GM06990 (cell line): ENCODE measurements at regions not wholly inside any gene's neighbourhood (a gene's known extent, or its start where the extent isn't known, plus 50 kb on each side); places are given as distances from the start of the nearest gene placed in this dataset.
"Not testable (repeated sequence)": the region's sequence is repeated elsewhere in the genome, so short reads cannot be mapped to it uniquely, and the experiment has no call there.

Experiments used
- DNase-seq: peaks from one replicate; pipeline ENCODE4 v3.0.0-alpha.2; 2011; ENCODE audit not compliant: insufficient read length; ENCODE audit errors: extremely low read depth
- H3K27me3 ChIP-seq: replicated peaks from 2 replicates; pipeline ENCODE4 v1.6.0; 2011; ENCODE audit warnings: low read length; ENCODE audit not compliant: control insufficient read depth, insufficient read depth
- H3K36me3 ChIP-seq: 2 replicates; pipeline ENCODE4 v1.5.1; 2011; ENCODE audit warnings: low read length; ENCODE audit not compliant: control insufficient read depth, insufficient read depth
- H3K4me3 ChIP-seq: replicated peaks from 2 replicates; pipeline ENCODE4 v1.5.1; 2011; ENCODE audit warnings: low read depth, mild to moderate bottlenecking, control low read depth, low read length
- TF ChIP-seq, protein P1 (sequence below): IDR thresholded peaks from 2 replicates; pipeline ENCODE4 v1.5.1; 2011; ENCODE audit warnings: low read length, control low read depth, mild to moderate bottlenecking, inconsistent platforms; ENCODE audit not compliant: insufficient read depth, poor library complexity, severe bottlenecking

DNA sequence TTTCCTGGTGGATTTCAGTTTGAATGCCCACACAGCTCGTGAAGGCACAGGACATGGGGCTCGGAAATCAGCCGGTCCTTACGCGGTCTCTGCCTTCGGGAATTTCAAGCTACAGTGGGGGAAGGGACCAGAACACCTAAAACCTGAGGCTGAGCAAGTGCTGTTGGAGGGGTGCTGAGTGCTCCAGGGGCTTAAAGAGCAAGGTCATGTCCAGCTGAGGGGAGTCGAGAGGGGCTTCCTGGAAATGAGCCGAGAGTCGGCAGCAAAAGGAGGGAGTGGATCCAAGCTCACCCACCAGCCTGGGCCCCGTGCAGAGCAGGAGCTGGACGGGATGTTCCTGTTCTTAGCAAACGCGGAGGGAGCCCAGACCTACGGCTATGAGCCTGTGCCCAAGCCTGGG, 73.2 kb upstream of the RPL38 start:
- Histone ChIP-seq H3K4me3 (no peak overlapping the region), H3K27me3 (peaks cover 2% of the 10 kb centered on the region), H3K36me3 (no peaks in the 10 kb centered on the region)
- TF ChIP-seq, protein P1, sequence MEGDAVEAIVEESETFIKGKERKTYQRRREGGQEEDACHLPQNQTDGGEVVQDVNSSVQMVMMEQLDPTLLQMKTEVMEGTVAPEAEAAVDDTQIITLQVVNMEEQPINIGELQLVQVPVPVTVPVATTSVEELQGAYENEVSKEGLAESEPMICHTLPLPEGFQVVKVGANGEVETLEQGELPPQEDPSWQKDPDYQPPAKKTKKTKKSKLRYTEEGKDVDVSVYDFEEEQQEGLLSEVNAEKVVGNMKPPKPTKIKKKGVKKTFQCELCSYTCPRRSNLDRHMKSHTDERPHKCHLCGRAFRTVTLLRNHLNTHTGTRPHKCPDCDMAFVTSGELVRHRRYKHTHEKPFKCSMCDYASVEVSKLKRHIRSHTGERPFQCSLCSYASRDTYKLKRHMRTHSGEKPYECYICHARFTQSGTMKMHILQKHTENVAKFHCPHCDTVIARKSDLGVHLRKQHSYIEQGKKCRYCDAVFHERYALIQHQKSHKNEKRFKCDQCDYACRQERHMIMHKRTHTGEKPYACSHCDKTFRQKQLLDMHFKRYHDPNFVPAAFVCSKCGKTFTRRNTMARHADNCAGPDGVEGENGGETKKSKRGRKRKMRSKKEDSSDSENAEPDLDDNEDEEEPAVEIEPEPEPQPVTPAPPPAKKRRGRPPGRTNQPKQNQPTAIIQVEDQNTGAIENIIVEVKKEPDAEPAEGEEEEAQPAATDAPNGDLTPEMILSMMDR: no peak
- no peak for DNase-seq

DNA sequence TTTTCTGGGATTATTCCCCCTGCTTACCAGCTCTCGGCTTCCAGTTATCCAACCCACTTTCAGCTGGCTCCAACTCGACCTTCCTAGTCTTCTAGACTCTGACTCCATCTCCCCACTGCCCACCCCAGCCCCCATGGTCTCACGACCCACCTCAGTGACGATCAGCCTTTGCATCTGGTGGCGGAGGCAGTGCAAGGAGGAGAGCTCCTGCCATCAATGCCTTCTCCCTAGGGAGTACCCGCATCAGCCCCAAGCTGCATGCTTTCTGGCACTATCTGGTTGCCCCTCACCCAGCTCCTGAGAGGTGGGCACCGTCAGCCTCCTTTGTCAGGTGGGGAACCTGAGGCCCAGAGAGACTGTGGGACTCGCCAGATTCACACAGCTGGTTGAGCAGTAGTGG, 72.6 kb upstream of the RPL38 start:
- Histone ChIP-seq H3K4me3 (no peak overlapping the region), H3K36me3 (no peaks in the 10 kb centered on the region), H3K27me3 (peaks cover 2% of the 10 kb centered on the region)
- TF ChIP-seq, protein P1: no peak
- no peak for DNase-seq

DNA sequence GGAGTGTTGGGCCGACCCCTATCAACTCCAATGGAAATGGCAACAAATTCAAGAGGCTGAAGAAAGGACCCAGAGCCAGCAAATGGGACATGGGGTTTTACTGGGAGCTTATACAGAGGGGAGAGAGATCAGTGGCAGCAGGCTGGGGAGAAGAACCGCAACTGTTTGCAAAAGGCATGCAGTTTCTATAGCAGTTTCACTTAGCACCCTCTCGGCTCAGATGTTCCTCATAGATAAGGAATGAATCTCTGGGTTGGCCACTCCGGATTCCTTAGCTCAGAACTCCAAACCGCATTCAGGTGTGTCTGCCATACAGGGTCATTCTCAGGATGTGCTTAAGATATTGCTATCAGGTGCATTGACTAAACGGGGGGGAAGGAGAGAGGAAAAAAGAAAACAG, 71.1 kb upstream of the RPL38 start:
- H3K36me3 ChIP-seq: no peaks in the 10 kb centered on the region
- TF ChIP-seq, protein P1: no peak
- H3K27me3 ChIP-seq: peaks cover 2% of the 10 kb centered on the region
- no peak overlapping the region for H3K4me3 ChIP-seq
- DNase-seq: no peak

DNA sequence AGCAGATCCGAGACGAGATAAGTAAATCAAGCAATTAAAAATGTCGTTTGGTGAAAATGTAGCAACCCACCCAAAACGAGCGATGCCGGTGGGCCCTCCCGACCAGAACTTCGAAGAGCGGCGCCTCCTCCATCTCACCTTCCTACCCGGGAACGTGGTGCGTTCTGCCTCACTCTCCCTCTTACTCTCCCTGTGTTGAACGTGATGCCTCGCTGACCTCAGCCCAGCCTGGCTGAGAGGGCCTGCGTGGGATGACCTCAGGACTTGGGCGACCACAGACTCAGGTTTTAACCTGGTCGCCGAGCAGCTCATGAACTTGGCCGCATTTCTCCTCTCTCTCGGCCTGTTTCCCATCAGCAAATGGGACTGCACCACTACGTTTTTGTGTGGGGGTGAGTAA, 69.7 kb upstream of the RPL38 start:
- H3K4me3 ChIP-seq: no peak overlapping the region
- peaks cover 1% of the 10 kb centered on the region for H3K27me3 ChIP-seq
- TF ChIP-seq, protein P1: no peak
- no peak for DNase-seq
- no peaks in the 10 kb centered on the region for H3K36me3 ChIP-seq

DNA sequence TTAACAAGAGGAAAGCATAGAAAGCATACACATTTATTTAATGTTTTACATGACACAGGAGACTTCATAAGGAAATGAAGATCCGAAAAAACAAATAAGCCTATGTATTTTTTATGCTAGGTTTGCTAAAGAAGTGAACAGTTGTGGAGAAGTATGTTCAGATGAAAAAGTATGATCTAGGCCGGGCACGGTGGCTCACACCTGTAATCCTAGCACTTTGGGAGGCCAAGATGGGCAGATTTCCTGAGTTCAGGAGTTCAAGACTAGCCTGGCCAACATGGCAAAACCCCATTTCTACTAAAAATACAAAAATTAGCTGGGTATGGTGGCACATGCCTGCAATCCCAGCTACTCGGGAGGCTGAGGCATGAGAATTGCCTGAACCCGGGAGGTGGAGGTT, 69.2 kb upstream of the RPL38 start:
- H3K4me3 ChIP-seq, H3K27me3 ChIP-seq, DNase-seq, H3K36me3 ChIP-seq: not testable (repeated sequence)

DNA sequence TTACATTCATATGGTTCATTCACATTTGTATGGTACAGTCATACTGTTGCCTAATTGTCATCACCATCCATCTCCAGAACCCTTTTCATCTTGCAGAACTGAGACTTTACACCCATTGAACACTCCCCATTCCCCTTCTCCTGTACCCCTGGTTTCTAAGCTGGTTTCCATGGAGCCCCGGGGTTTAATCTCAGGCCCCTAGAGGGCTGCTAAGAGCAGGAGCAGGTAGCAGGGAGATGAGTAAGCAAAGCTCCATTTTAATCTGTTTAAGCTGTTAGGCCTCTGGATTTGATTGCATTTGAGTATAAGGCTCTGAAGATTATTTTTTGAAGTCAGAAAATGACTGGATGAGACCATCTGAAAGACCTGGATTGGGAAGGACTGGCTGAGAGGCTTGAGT, 68.5 kb upstream of the RPL38 start:
- H3K27me3 ChIP-seq: no peaks in the 10 kb centered on the region; the same call in none of the 2 replicates
- TF ChIP-seq, protein P1: no peak
- no peak for DNase-seq
- no peak overlapping the region for H3K4me3 ChIP-seq
- no peaks in the 10 kb centered on the region for H3K36me3 ChIP-seq
